ENCODE measurements at regions not wholly inside any gene's neighbourhood (a gene's known extent, or its start where the extent isn't known, plus 50 kb on each side); places are given as distances from the start of the nearest gene placed in this dataset.

GRCh38 chr12:24057920-24058476 lies 108.5 kb upstream of the SOX5 start:
- TF ChIP-seq EZH2 (IDR thresholded peaks at IDR 0.05) = no peak
- no peak for TF ChIP-seq CTCF (IDR thresholded peaks at IDR 0.05)
- no peak for TF ChIP-seq EZH2phosphoT487 (IDR thresholded peaks at IDR 0.05)

Measured in neural progenitor cell (in vitro differentiated cells).